H1 (cell line): ENCODE measurements at regions not wholly inside any gene's neighbourhood (a gene's known extent, or its start where the extent isn't known, plus 50 kb on each side); places are given as distances from the start of the nearest gene placed in this dataset.

ENCODE experiments used
- CTCF ChIA-PET: fragments of 300-600 bp; sonication (Branson Sonifier 250); formaldehyde crosslinking; loops from one replicate; lab custom pipeline; 2021; ENCODE audit not compliant: partially characterized antibody; lab: Charles Lee
- POLR2A ChIA-PET: fragments of 300-600 bp; sonication (Branson Sonifier 250); formaldehyde crosslinking; loops from one replicate; lab custom pipeline; 2021; ENCODE audit warnings: inconsistent platforms; ENCODE audit not compliant: partially characterized antibody; lab: Charles Lee
- DNase-seq, 2 experiments: peaks; one replicate each; pipeline versions ENCODE4 v3.0.0 to v3.0.0-alpha.2; 2010 to 2022; ENCODE audit warnings: low spot score in 2 of 2, low read depth in 1 of 2, mixed read lengths in 1 of 2
- FAIRE-seq: peaks from 2 replicates; lab custom pipeline; 2011; peaks lifted over from hg19 to GRCh38; lab: Jason Lieb, UNC
- H2AFZ ChIP-seq: 2 replicates; pipeline ENCODE4 v1.8.1; 2012; ENCODE audit warnings: low read length, inconsistent platforms
- H2AK5ac ChIP-seq: 2 replicates; pipeline ENCODE4 v1.6.1; 2013; ENCODE audit warnings: low read depth, low read length
- H2BK120ac ChIP-seq: replicated peaks from 2 replicates; pipeline ENCODE3; 2013; ENCODE audit warnings: low read depth, low read length, inconsistent platforms
- H2BK12ac ChIP-seq: 2 replicates; pipeline ENCODE4 v1.6.1; 2013; ENCODE audit warnings: low read depth, low read length
- H2BK15ac ChIP-seq: 2 replicates; pipeline ENCODE4 v1.6.1; 2013; ENCODE audit warnings: low read length
- H2BK20ac ChIP-seq: 2 replicates; pipeline ENCODE4 v1.6.1; 2013; ENCODE audit warnings: low read length
- H2BK5ac ChIP-seq: 2 replicates; pipeline ENCODE4 v1.6.1; 2013; ENCODE audit warnings: low read depth, low read length
- H3K14ac ChIP-seq: 2 replicates; pipeline ENCODE4 v1.6.1; 2013; ENCODE audit warnings: inconsistent platforms; ENCODE audit not compliant: insufficient read length
- H3K18ac ChIP-seq: 2 replicates; pipeline ENCODE4 v1.6.1; 2013; ENCODE audit warnings: low read length; ENCODE audit errors: extremely low read depth
- H3K23ac ChIP-seq: 2 replicates; pipeline ENCODE4 v1.6.1; 2013; ENCODE audit warnings: inconsistent platforms; ENCODE audit not compliant: insufficient read length
- H3K23me2 ChIP-seq: 2 replicates; pipeline ENCODE4 v1.6.1; 2013; ENCODE audit warnings: low read depth, low read length
- H3K27ac ChIP-seq: 2 replicates; pipeline ENCODE4 v1.6.1; 2011; ENCODE audit warnings: low read depth, low read length, inconsistent platforms
- H3K27me3 ChIP-seq, 4 experiments: replicated peaks in 1 of 4; 1 replicate in 1 of 4; 2 replicates in 3 of 4; pipeline versions ENCODE4 v1.6.1 to v1.8.1; 2011 to 2013; ENCODE audit warnings: low read length in 3 of 4, mild to moderate bottlenecking in 3 of 4, inconsistent platforms in 2 of 4, mixed read lengths in 2 of 4, moderate library complexity in 1 of 4; ENCODE audit not compliant: control insufficient read depth in 3 of 4, insufficient read depth in 3 of 4; ENCODE audit errors: extremely low read depth in 1 of 4
- H3K36me3 ChIP-seq, 4 experiments: 2 replicates each; pipeline versions ENCODE4 v1.6.1 to v1.8.1; 2011 to 2013; ENCODE audit warnings: mild to moderate bottlenecking in 4 of 4, low read length in 3 of 4, moderate library complexity in 2 of 4, control low read depth in 1 of 4, inconsistent platforms in 1 of 4; ENCODE audit not compliant: insufficient read depth in 4 of 4, control insufficient read depth in 2 of 4
- H3K4ac ChIP-seq: replicated peaks from 2 replicates; pipeline ENCODE3; 2013; ENCODE audit warnings: low read length, low read depth, mixed read lengths, inconsistent platforms; ENCODE audit not compliant: insufficient read length
- H3K4me1 ChIP-seq, 4 experiments: replicated peaks in 1 of 4; 1 replicate in 1 of 4; 2 replicates in 3 of 4; pipeline versions ENCODE4 v1.6.1 to v1.8.1; 2011 to 2013; ENCODE audit warnings: low read length in 3 of 4, inconsistent platforms in 2 of 4, mixed read lengths in 1 of 4; ENCODE audit not compliant: insufficient read depth in 4 of 4, control insufficient read depth in 3 of 4
- H3K4me2 ChIP-seq, 2 experiments: 2 replicates each; pipeline versions ENCODE4 v1.6.1 to v1.8.1; 2011 to 2013; ENCODE audit warnings: low read depth in 2 of 2, low read length in 2 of 2, control low read depth in 1 of 2, inconsistent platforms in 1 of 2, mild to moderate bottlenecking in 1 of 2; ENCODE audit not compliant: insufficient read depth in 1 of 2
- H3K4me3 ChIP-seq, 4 experiments: fragments of 200-600, 300-600 bp in 1 of 4; sonication (generic), shearing (Covaris generic), sonication (Bioruptor Twin) in 1 of 4; 2 replicates each; pipeline versions ENCODE4 v1.5.1 to v1.8.1; 2011 to 2016; ENCODE audit warnings: low read length in 4 of 4, low read depth in 3 of 4, control low read depth in 2 of 4, inconsistent platforms in 2 of 4, mild to moderate bottlenecking in 2 of 4, mixed read lengths in 1 of 4, moderate library complexity in 1 of 4; ENCODE audit not compliant: insufficient read depth in 2 of 4; ENCODE audit errors: extremely low read depth in 1 of 4
- H3K56ac ChIP-seq: replicated peaks from 2 replicates; pipeline ENCODE3; 2013; ENCODE audit warnings: low read depth, mild to moderate bottlenecking, mixed read lengths, low read length, inconsistent platforms; ENCODE audit not compliant: insufficient read length
- H3K79me1 ChIP-seq: 2 replicates; pipeline ENCODE4 v1.6.1; 2013; ENCODE audit warnings: low read depth, low read length, control low read depth
- H3K79me2 ChIP-seq, 2 experiments: 2 replicates each; pipeline versions ENCODE4 v1.6.1 to v1.8.1; 2012 to 2013; ENCODE audit warnings: low read length in 2 of 2, mild to moderate bottlenecking in 2 of 2, inconsistent platforms in 1 of 2; ENCODE audit not compliant: insufficient read depth in 2 of 2, control insufficient read depth in 1 of 2
- H3K9ac ChIP-seq, 4 experiments: replicated peaks in 1 of 4; 1 replicate in 1 of 4; 2 replicates in 3 of 4; pipeline versions ENCODE4 v1.6.1 to v1.8.1; 2011 to 2013; ENCODE audit warnings: low read depth in 3 of 4, low read length in 3 of 4, control low read depth in 2 of 4, mild to moderate bottlenecking in 2 of 4, moderate library complexity in 2 of 4, inconsistent platforms in 1 of 4; ENCODE audit errors: extremely low read depth in 1 of 4
- H3K9me3 ChIP-seq, 2 experiments: 2 replicates each; pipeline versions ENCODE4 v1.6.1 to v1.8.1; 2012 to 2013; ENCODE audit warnings: mild to moderate bottlenecking in 2 of 2, moderate library complexity in 2 of 2, control low read depth in 1 of 2, inconsistent platforms in 1 of 2, low read depth in 1 of 2, low read length in 1 of 2, mixed read lengths in 1 of 2; ENCODE audit not compliant: insufficient read depth in 2 of 2
- H4K20me1 ChIP-seq, 2 experiments: replicated peaks in 1 of 2; 2 replicates each; pipeline versions ENCODE3 to v1.8.1; 2011 to 2013; ENCODE audit warnings: inconsistent platforms in 2 of 2, low read length in 2 of 2, mild to moderate bottlenecking in 1 of 2; ENCODE audit not compliant: insufficient read depth in 2 of 2, control insufficient read depth in 1 of 2
- H4K5ac ChIP-seq: 2 replicates; pipeline ENCODE4 v1.6.1; 2013; ENCODE audit warnings: low read length, low read depth, mixed read lengths, inconsistent platforms; ENCODE audit not compliant: insufficient read length
- H4K8ac ChIP-seq: 2 replicates; pipeline ENCODE4 v1.8.0; 2013; ENCODE audit warnings: mild to moderate bottlenecking, moderate library complexity, low read length, inconsistent platforms; ENCODE audit not compliant: insufficient read depth; ENCODE audit errors: extremely low read depth
- H4K91ac ChIP-seq: replicated peaks from 2 replicates; pipeline ENCODE3; 2013; ENCODE audit warnings: low read length, mixed read lengths, inconsistent platforms; ENCODE audit not compliant: insufficient read length
- CHD7 ChIP-seq: fragments of 300-600 bp; sonication (generic); IDR thresholded peaks from 2 replicates; pipeline ENCODE4 v1.7.1; 2012; ENCODE audit warnings: low read length, moderate library complexity, mild to moderate bottlenecking, inconsistent platforms; ENCODE audit not compliant: insufficient replicate concordance

- Histone ChIP-seq H3K79me2 (no peaks in the 10 kb centered on the region), H3K4me1 (peaks cover 2 to 30% (median 12%) of the 10 kb centered on the region in 4 experiments; a peak in 6 of 7 replicates), H2BK5ac (peak overlapping the region; percentile 13; the same call in 1 of the 2 replicates), H4K5ac (peak overlapping the region; percentile 19), H2BK120ac (no peak overlapping the region), H3K23ac (no peak overlapping the region), H3K9me3 (no peaks in the 10 kb centered on the region), H3K4ac (no peak overlapping the region), H2BK15ac (no peak overlapping the region), H4K8ac (no peak overlapping the region), H3K4me2 (peak overlapping the region; percentile 43 to 46; a peak in 3 of 4 replicates), H4K20me1 (no peaks in the 10 kb centered on the region), H3K9ac (no peak overlapping the region), H3K23me2 (no peaks in the 10 kb centered on the region), H3K14ac (no peak overlapping the region), H2AFZ (no peak overlapping the region), H3K18ac (peak overlapping the region; percentile 68; the same call in 1 of the 2 replicates), H3K27ac (no peak overlapping the region), H3K56ac (no peak overlapping the region), H3K79me1 (no peaks in the 10 kb centered on the region), H4K91ac (peak overlapping the region; percentile 12), H3K4me3 (peak overlapping the region in 1 of 4 experiments; percentile 38; a peak in 1 of 8 replicates), H3K27me3 (peaks cover 0 to 1% (median 0%) of the 10 kb centered on the region in 4 experiments; a peak in 3 of 7 replicates), H2AK5ac (peak overlapping the region; percentile 96; the same call in 1 of the 2 replicates), H2BK12ac (peak overlapping the region; percentile 70), H3K36me3 (no peaks in the 10 kb centered on the region), H2BK20ac (no peak overlapping the region)
- FAIRE-seq: peak; percentile 80
- DNase-seq: no peak
- CTCF ChIA-PET: interaction anchor here (0.8 to 1.8 kb wide), 3 partner anchors 14 to 197 kb away, joined by 3 to 7 read pairs (median 3); no protein-coding TSS in a partner anchor
- POLR2A ChIA-PET: interaction anchor here (1.0 kb wide), 1 partner anchor 59 kb away, joined by 3 read pairs; no protein-coding TSS in a partner anchor
- TF ChIP-seq CHD7: peak; percentile 64
These were observed 575.0 kb downstream of the DIAPH3 start for GRCh38 chr13:59588717-59589067.
